SK-N-SH treated with all-trans-retinoic acid at 6 μM for 48 hours (cell line): ENCODE measurements at regions not wholly inside any gene's neighbourhood (a gene's known extent, or its start where the extent isn't known, plus 50 kb on each side); places are given as distances from the start of the nearest gene placed in this dataset.

Experiments
- ATAC-seq: fragments of 200-7000 bp; cut with Tn5 transposase; 3 replicates; pipeline ENCODE4 v1.9.1; 2020; ENCODE audit warnings: mild to moderate bottlenecking, moderate library complexity
- ARNTL ChIP-seq: fragments of 450-650 bp; formaldehyde crosslinking; IDR thresholded peaks from 2 replicates; pipeline ENCODE4 v1.5.0; 2020; ENCODE audit warnings: low read depth, mild to moderate bottlenecking, moderate library complexity, borderline replicate concordance
- BACH2 ChIP-seq: fragments of 250-450 bp; sonication (Bioruptor Pico); IDR thresholded peaks from 2 replicates; pipeline ENCODE4 v1.9.0; 2021; ENCODE audit warnings: mild to moderate bottlenecking, borderline replicate concordance
- CSDC2 ChIP-seq: fragments of 250-450 bp; sonication (Bioruptor Pico); IDR thresholded peaks from 2 replicates; pipeline ENCODE4 v1.5.0; 2020; ENCODE audit warnings: mild to moderate bottlenecking, moderate library complexity
- GLIS3 ChIP-seq: fragments of 250-450 bp; sonication (Bioruptor Pico); IDR thresholded peaks from 2 replicates; pipeline ENCODE4 v1.5.0; 2020; ENCODE audit warnings: mild to moderate bottlenecking, moderate library complexity
- ISL1 ChIP-seq: fragments of 250-450 bp; sonication (Bioruptor Pico); IDR thresholded peaks from 2 replicates; pipeline ENCODE4 v2.1.2; 2022; ENCODE audit warnings: mild to moderate bottlenecking, moderate library complexity
- OSR1 ChIP-seq: fragments of 250-450 bp; sonication (Bioruptor Pico); IDR thresholded peaks from 2 replicates; pipeline ENCODE4 v1.8.0; 2022; ENCODE audit warnings: moderate library complexity, mild to moderate bottlenecking, inconsistent platforms
- PPARA ChIP-seq: fragments of 250-450 bp; sonication (Bioruptor Pico); IDR thresholded peaks from 2 replicates; pipeline ENCODE4 v1.5.0; 2020; ENCODE audit warnings: mild to moderate bottlenecking, borderline replicate concordance
- RARB ChIP-seq: fragments of 250-450 bp; sonication (Bioruptor Pico); IDR thresholded peaks from 2 replicates; pipeline ENCODE4 v1.8.0; 2021; ENCODE audit warnings: mild to moderate bottlenecking, moderate library complexity
- TCF4 ChIP-seq: fragments of 250-450 bp; sonication (Bioruptor Pico); IDR thresholded peaks from 2 replicates; pipeline ENCODE4 v1.8.0; 2021; ENCODE audit warnings: mild to moderate bottlenecking, moderate library complexity, borderline replicate concordance
- TOX ChIP-seq: fragments of 250-450 bp; sonication (Bioruptor Pico); IDR thresholded peaks from 2 replicates; pipeline ENCODE4 v1.8.0; 2021; ENCODE audit warnings: mild to moderate bottlenecking, moderate library complexity, borderline replicate concordance
- ZC3H10 ChIP-seq: fragments of 250-450 bp; sonication (Bioruptor Pico); IDR thresholded peaks from 2 replicates; pipeline ENCODE4 v1.5.1; 2021; ENCODE audit warnings: mild to moderate bottlenecking, moderate library complexity
- ZFP3 ChIP-seq: fragments of 250-450 bp; sonication (Bioruptor Pico); IDR thresholded peaks from 2 replicates; pipeline ENCODE4 v1.5.0; 2020; ENCODE audit warnings: mild to moderate bottlenecking, moderate library complexity
- ZFP30 ChIP-seq: fragments of 450-650 bp; formaldehyde crosslinking; IDR thresholded peaks from 2 replicates; pipeline ENCODE4 v1.5.0; 2022; ENCODE audit warnings: mild to moderate bottlenecking, moderate library complexity
- ZNF565 ChIP-seq: fragments of 450-650 bp; formaldehyde crosslinking; conservative IDR thresholded peaks from 2 replicates; pipeline ENCODE4 v1.5.0; 2020; ENCODE audit warnings: low read depth, mild to moderate bottlenecking, moderate library complexity
- ZNF70 ChIP-seq: fragments of 450-650 bp; formaldehyde crosslinking; IDR thresholded peaks from 2 replicates; pipeline ENCODE4 v1.5.0; 2020; ENCODE audit warnings: mild to moderate bottlenecking, moderate library complexity
- ZNF8 ChIP-seq: fragments of 450-650 bp; formaldehyde crosslinking; IDR thresholded peaks from 2 replicates; pipeline ENCODE4 v1.5.0; 2020; ENCODE audit warnings: mild to moderate bottlenecking, moderate library complexity
- TF ChIP-seq, protein P1 (sequence below): fragments of 250-450 bp; sonication (Bioruptor Pico); IDR thresholded peaks from 2 replicates; pipeline ENCODE4 v1.5.0; 2020; ENCODE audit warnings: mild to moderate bottlenecking, moderate library complexity
- TF ChIP-seq, protein P2 (sequence below): fragments of 250-450 bp; sonication (Bioruptor Pico); IDR thresholded peaks from 2 replicates; pipeline ENCODE4 v1.5.1; 2020; ENCODE audit warnings: low read depth, mild to moderate bottlenecking, moderate library complexity
- TF ChIP-seq, protein P3 (sequence below): fragments of 250-450 bp; sonication (Bioruptor Pico); IDR thresholded peaks from 2 replicates; pipeline ENCODE4 v1.5.1; 2021; ENCODE audit warnings: mild to moderate bottlenecking, moderate library complexity

DNA sequence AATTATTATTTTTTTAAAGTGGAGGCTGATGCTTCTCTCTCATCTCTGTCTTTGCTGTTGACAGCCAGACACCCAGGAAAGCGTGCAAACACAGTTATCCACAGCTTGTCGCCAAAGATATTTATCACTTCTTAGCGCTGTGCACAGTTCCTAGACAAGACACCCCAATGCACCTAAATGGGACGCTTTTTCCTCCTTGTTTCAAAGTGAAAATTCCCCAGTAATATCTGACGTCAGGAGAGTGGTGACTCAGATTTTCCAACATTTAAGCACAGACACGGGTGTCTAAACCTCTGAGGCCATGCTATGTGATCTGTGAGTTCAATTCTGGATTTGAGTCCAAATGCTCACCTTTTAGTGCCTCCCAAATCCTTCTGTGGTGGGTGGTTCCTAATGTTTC is 151.6 kb downstream of the EMX2 start (continued):
- TF ChIP-seq PPARA (CRISPR knock-in tag) = no peak
- TF ChIP-seq RARB (CRISPR knock-in tag) = no peak
- TF ChIP-seq ZC3H10 (CRISPR knock-in tag) = no peak

DNA sequence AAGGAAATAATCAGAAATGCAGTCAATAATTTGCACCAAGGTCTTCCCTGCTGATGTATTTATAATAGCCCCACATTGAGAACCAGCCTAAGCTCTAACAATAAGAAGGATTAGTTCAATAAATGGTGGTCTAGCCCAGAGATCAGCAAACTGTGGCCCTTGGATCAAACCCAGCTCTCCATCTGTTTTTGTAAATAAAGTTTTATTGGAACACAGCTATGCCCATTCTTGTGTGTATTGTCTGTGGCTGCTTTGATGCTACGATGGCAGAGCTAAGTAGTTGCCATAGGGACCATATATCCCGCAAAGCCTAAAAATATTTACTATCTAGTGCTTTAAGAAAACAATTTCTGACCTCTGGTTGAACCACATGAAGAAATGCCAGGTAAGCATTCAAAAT is 154.9 kb downstream of the EMX2 start:
- TF ChIP-seq PPARA (CRISPR knock-in tag) (no peak), ZNF70 (CRISPR knock-in tag) (no peak), ISL1 (CRISPR knock-in tag) (no peak), ZNF565 (CRISPR knock-in tag) (no peak), TOX (CRISPR knock-in tag) (no peak)
- TF ChIP-seq, protein P1, sequence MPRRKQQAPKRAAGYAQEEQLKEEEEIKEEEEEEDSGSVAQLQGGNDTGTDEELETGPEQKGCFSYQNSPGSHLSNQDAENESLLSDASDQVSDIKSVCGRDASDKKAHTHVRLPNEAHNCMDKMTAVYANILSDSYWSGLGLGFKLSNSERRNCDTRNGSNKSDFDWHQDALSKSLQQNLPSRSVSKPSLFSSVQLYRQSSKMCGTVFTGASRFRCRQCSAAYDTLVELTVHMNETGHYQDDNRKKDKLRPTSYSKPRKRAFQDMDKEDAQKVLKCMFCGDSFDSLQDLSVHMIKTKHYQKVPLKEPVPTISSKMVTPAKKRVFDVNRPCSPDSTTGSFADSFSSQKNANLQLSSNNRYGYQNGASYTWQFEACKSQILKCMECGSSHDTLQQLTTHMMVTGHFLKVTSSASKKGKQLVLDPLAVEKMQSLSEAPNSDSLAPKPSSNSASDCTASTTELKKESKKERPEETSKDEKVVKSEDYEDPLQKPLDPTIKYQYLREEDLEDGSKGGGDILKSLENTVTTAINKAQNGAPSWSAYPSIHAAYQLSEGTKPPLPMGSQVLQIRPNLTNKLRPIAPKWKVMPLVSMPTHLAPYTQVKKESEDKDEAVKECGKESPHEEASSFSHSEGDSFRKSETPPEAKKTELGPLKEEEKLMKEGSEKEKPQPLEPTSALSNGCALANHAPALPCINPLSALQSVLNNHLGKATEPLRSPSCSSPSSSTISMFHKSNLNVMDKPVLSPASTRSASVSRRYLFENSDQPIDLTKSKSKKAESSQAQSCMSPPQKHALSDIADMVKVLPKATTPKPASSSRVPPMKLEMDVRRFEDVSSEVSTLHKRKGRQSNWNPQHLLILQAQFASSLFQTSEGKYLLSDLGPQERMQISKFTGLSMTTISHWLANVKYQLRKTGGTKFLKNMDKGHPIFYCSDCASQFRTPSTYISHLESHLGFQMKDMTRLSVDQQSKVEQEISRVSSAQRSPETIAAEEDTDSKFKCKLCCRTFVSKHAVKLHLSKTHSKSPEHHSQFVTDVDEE (CRISPR knock-in tag) = no peak
- ATAC-seq = no peak

DNA sequence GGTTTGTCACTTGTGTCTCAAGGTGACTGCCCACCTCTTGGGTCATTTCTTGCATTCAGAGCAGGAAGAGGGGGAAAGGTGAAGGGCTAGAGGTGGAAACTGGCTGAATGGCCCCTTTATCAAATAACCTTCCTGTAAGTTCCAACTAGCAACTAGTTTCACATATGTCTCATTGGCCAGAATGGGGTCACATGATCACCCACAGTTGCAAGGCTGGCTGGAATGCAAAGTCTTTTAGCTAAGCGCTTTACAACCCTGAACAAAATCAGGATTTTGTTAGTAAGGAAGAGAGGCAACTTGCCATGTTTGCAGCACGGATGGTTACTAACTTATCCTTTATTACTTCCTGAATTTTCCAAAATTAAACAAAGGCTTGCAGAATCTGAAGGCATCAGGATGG is 156.3 kb downstream of the EMX2 start:
- no peak for ATAC-seq
- TF ChIP-seq ZNF565 (CRISPR knock-in tag) (no peak), ZC3H10 (CRISPR knock-in tag) (no peak), RARB (CRISPR knock-in tag) (no peak)
- TF ChIP-seq, protein P1 (CRISPR knock-in tag) = no peak
- TF ChIP-seq, all 23 proteins: peak for 0

DNA sequence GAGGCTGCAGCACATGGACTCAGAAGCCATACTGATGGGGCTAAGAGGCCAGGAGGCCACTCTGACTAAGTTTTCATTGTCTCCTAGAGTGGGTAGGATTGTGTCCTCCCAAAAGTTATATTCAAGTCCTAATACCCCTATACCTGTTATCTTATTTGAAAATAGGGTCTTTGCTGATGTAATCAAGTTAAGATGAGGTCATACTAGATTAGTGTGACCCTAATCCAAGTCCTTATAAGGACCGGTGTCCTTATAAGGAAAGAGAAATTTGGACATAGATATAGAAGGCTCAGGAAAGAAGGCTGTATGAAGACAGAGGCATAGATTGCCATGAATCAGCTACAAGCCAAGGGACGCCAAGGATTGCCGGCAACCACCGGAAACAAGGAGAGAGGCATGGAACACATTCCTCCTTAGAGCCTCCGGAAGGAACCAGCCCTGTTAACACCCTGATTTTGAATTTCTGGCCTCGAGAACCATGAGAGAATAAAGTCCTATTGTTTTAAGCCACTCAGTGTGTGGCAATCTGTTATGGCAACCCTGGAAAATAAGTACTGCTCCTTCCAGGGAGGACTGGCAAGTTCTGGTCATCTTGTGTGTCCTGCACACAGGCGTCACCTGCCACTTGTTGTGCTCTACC is 157.0 kb downstream of the EMX2 start:
- TF ChIP-seq ZNF70 (CRISPR knock-in tag) (no peak), OSR1 (no peak), ZNF8 (no peak), TCF4 (no peak), GLIS3 (no peak), BACH2 (CRISPR knock-in tag) (no peak), ARNTL (no peak), TOX (CRISPR knock-in tag) (no peak), ISL1 (CRISPR knock-in tag) (no peak), ZFP30 (CRISPR knock-in tag) (no peak), PPARA (CRISPR knock-in tag) (no peak), ZNF565 (CRISPR knock-in tag) (no peak)
- no peak for ATAC-seq

DNA sequence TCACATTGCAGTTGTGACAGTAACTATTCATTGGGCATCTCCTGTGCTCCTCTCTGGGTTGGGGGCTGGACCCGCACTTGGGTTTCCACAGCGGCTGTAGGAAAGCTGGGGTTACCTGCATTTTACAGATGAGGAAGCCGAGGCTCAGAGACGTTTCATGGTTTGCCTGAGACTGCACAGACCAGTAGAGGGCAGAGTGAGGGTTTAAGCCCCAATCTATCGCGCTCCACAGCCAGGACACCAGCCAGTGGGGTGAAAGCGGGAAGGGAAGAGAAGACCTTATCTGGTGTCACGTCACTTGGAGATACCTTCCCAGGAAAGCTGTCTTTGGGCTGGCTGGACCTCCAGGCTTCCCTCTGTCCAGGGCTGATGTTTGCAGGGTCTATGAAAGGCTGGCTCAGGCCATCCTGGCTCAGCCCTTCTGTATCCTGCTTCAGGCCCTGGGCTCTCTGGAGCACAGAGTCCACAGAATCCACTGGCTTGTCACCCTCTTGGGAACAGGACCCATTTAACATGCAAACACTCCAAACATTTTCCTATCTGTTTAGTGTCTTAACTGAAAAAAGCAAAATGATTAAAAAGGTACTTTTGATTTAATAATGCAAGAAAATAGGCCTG is 167.7 kb downstream of the EMX2 start:
- no peak for ATAC-seq
- TF ChIP-seq GLIS3 = no peak
- TF ChIP-seq ZFP3 (CRISPR knock-in tag) = no peak
- TF ChIP-seq, protein P2, sequence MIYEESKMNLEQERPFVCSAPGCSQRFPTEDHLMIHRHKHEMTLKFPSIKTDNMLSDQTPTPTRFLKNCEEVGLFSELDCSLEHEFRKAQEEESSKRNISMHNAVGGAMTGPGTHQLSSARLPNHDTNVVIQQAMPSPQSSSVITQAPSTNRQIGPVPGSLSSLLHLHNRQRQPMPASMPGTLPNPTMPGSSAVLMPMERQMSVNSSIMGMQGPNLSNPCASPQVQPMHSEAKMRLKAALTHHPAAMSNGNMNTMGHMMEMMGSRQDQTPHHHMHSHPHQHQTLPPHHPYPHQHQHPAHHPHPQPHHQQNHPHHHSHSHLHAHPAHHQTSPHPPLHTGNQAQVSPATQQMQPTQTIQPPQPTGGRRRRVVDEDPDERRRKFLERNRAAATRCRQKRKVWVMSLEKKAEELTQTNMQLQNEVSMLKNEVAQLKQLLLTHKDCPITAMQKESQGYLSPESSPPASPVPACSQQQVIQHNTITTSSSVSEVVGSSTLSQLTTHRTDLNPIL (CRISPR knock-in tag) = no peak
- TF ChIP-seq, protein P3, sequence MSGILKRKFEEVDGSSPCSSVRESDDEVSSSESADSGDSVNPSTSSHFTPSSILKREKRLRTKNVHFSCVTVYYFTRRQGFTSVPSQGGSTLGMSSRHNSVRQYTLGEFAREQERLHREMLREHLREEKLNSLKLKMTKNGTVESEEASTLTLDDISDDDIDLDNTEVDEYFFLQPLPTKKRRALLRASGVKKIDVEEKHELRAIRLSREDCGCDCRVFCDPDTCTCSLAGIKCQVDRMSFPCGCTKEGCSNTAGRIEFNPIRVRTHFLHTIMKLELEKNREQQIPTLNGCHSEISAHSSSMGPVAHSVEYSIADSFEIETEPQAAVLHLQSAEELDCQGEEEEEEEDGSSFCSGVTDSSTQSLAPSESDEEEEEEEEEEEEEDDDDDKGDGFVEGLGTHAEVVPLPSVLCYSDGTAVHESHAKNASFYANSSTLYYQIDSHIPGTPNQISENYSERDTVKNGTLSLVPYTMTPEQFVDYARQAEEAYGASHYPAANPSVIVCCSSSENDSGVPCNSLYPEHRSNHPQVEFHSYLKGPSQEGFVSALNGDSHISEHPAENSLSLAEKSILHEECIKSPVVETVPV (CRISPR knock-in tag) = no peak
- no peak for TF ChIP-seq RARB (CRISPR knock-in tag)
- TF ChIP-seq ZNF70 (CRISPR knock-in tag) = no peak
- no peak for TF ChIP-seq BACH2 (CRISPR knock-in tag)
- no peak for TF ChIP-seq ZC3H10 (CRISPR knock-in tag)
- TF ChIP-seq PPARA (CRISPR knock-in tag) = no peak
- no peak for TF ChIP-seq CSDC2
- TF ChIP-seq ZNF565 (CRISPR knock-in tag) = no peak
- TF ChIP-seq TOX (CRISPR knock-in tag) = no peak
- TF ChIP-seq ZFP30 (CRISPR knock-in tag) = no peak
